CD8-positive, alpha-beta memory T cell (primary cell): ENCODE measurements at regions not wholly inside any gene's neighbourhood (a gene's known extent, or its start where the extent isn't known, plus 50 kb on each side); places are given as distances from the start of the nearest gene placed in this dataset.

Source experiments
- CTCF ChIA-PET: fragments of 350-600 bp; sonication (Branson Sonifier 250); formaldehyde crosslinking; loops from one replicate; lab custom pipeline; 2021; ENCODE audit warnings: antibody characterized with exemption; lab: Charles Lee
- POLR2A ChIA-PET: fragments of 350-600 bp; sonication (Branson Sonifier 250); formaldehyde crosslinking; loops from one replicate; lab custom pipeline; 2021; ENCODE audit warnings: antibody characterized with exemption; lab: Charles Lee
- DNase-seq, 5 donors: peaks; one replicate each; pipeline versions ENCODE4 v3.0.0 to v3.0.0-alpha.2; 2020 to 2022; ENCODE audit warnings: mixed read lengths in 1 of 5
- H3K27ac ChIP-seq: one replicate; pipeline ENCODE4 v1.7.0; 2013; ENCODE audit warnings: low read depth, mild to moderate bottlenecking, low read length, moderate library complexity
- H3K27me3 ChIP-seq: 2 replicates; pipeline ENCODE4 v1.7.0; 2013; ENCODE audit warnings: low read length, mild to moderate bottlenecking; ENCODE audit not compliant: insufficient read depth, poor library complexity, severe bottlenecking
- H3K36me3 ChIP-seq: 2 replicates; pipeline ENCODE4 v1.7.0; 2013; ENCODE audit warnings: mild to moderate bottlenecking, low read length, moderate library complexity; ENCODE audit not compliant: insufficient read depth
- H3K4me1 ChIP-seq: 2 replicates; pipeline ENCODE4 v1.7.0; 2013; ENCODE audit warnings: mild to moderate bottlenecking, low read length, moderate library complexity; ENCODE audit not compliant: insufficient read depth
- H3K4me3 ChIP-seq: 2 replicates; pipeline ENCODE4 v1.7.0; 2013; ENCODE audit warnings: mild to moderate bottlenecking, low read length
- H3K9me3 ChIP-seq: 2 replicates; pipeline ENCODE4 v1.7.0; 2013; ENCODE audit warnings: mild to moderate bottlenecking, low read length
- H3K27ac Mint-ChIP-seq, 8 donors: one replicate each; pipeline ENCODE4 v1.8.0; 2020 to 2021; ENCODE audit warnings: mixed read lengths in 8 of 8, mild to moderate bottlenecking in 6 of 8, inconsistent platforms in 3 of 8, moderate library complexity in 3 of 8
- H3K27me3 Mint-ChIP-seq, 2 donors: one replicate each; pipeline ENCODE4 v1.8.0; 2020 to 2021; ENCODE audit warnings: mixed read lengths in 2 of 2, mild to moderate bottlenecking in 1 of 2, moderate library complexity in 1 of 2
- H3K36me3 Mint-ChIP-seq, 3 donors: one replicate each; pipeline ENCODE4 v1.8.0; 2020 to 2021; ENCODE audit warnings: mixed read lengths in 3 of 3, inconsistent platforms in 1 of 3, mild to moderate bottlenecking in 1 of 3
- H3K4me1 Mint-ChIP-seq, 3 donors: one replicate each; pipeline ENCODE4 v1.8.0; 2020 to 2021; ENCODE audit warnings: mixed read lengths in 3 of 3, inconsistent platforms in 1 of 3, mild to moderate bottlenecking in 1 of 3
- H3K4me3 Mint-ChIP-seq, 7 donors: one replicate each; pipeline ENCODE4 v1.8.0; 2020 to 2021; ENCODE audit warnings: mixed read lengths in 7 of 7, mild to moderate bottlenecking in 6 of 7, moderate library complexity in 4 of 7, inconsistent platforms in 2 of 7
- H3K9me3 Mint-ChIP-seq, 5 donors: one replicate each; pipeline ENCODE4 v1.8.0; 2020 to 2022; ENCODE audit warnings: mixed read lengths in 5 of 5, mild to moderate bottlenecking in 3 of 5, moderate library complexity in 2 of 5, inconsistent platforms in 1 of 5

- ChIA-PET POLR2A (no interaction called here), CTCF (no interaction called here)
- no peaks in the 10 kb centered on the region for H3K4me1 Mint-ChIP-seq
These were observed 462.6 kb upstream of the SOX11 start for GRCh38 chr2:5229574-5229973.

GRCh38 chr2:5230444-5230843 is 461.7 kb upstream of the SOX11 start:
- no peaks in the 10 kb centered on the region for H3K4me1 Mint-ChIP-seq

More at GRCh38 chr2:5229574-5229973, 462.6 kb upstream of the SOX11 start:
- H3K36me3 Mint-ChIP-seq = no peaks in the 10 kb centered on the region
- Histone ChIP-seq H3K27ac (no peak overlapping the region), H3K4me1 (no peaks in the 10 kb centered on the region), H3K4me3 (no peak overlapping the region), H3K36me3 (no peaks in the 10 kb centered on the region), H3K9me3 (no peaks in the 10 kb centered on the region), H3K27me3 (no peaks in the 10 kb centered on the region)
- DNase-seq = no peak
- no peak overlapping the region for H3K4me3 Mint-ChIP-seq
- H3K27ac Mint-ChIP-seq = no peak overlapping the region
- peaks cover 0 to 2% of the 10 kb centered on the region in 2 donors for H3K27me3 Mint-ChIP-seq
- H3K9me3 Mint-ChIP-seq = peaks cover 0 to 21% (median 6%) of the 10 kb centered on the region in 5 donors

GRCh38 chr2:5230855-5231254 is 461.3 kb upstream of the SOX11 start:
- Histone ChIP-seq H3K9me3 (no peaks in the 10 kb centered on the region), H3K36me3 (no peaks in the 10 kb centered on the region), H3K4me1 (no peaks in the 10 kb centered on the region), H3K4me3 (no peak overlapping the region), H3K27me3 (no peaks in the 10 kb centered on the region), H3K27ac (no peak overlapping the region)
- Mint-ChIP-seq H3K36me3 (no peaks in the 10 kb centered on the region), H3K4me3 (no peak overlapping the region), H3K27ac (peak overlapping the region in 1 of 8 donors; percentile 44), H3K27me3 (peaks cover 0 to 2% of the 10 kb centered on the region in 2 donors), H3K9me3 (peaks cover 3 to 13% (median 6%) of the 10 kb centered on the region in 5 donors), H3K4me1 (no peaks in the 10 kb centered on the region)
- DNase-seq = no peak
- CTCF ChIA-PET = no interaction called here
- POLR2A ChIA-PET = no interaction called here

More at GRCh38 chr2:5230444-5230843, 461.7 kb upstream of the SOX11 start:
- Histone ChIP-seq H3K4me3 (no peak overlapping the region), H3K27me3 (no peaks in the 10 kb centered on the region), H3K36me3 (no peaks in the 10 kb centered on the region), H3K27ac (no peak overlapping the region), H3K9me3 (no peaks in the 10 kb centered on the region), H3K4me1 (no peaks in the 10 kb centered on the region)
- Mint-ChIP-seq H3K9me3 (peaks cover 4 to 17% (median 8%) of the 10 kb centered on the region in 5 donors), H3K4me3 (no peak overlapping the region), H3K27me3 (peaks cover 0 to 2% of the 10 kb centered on the region in 2 donors), H3K36me3 (no peaks in the 10 kb centered on the region), H3K27ac (no peak overlapping the region)
- CTCF ChIA-PET = no interaction called here
- POLR2A ChIA-PET = no interaction called here
- DNase-seq = no peak

- ChIA-PET CTCF (no interaction called here), POLR2A (no interaction called here)
- H3K27me3 Mint-ChIP-seq = peaks cover 0 to 2% of the 10 kb centered on the region in 2 donors
- Histone ChIP-seq H3K27ac (no peak overlapping the region), H3K4me1 (no peaks in the 10 kb centered on the region), H3K4me3 (no peak overlapping the region), H3K27me3 (no peaks in the 10 kb centered on the region), H3K9me3 (no peaks in the 10 kb centered on the region), H3K36me3 (no peaks in the 10 kb centered on the region)
- no peaks in the 10 kb centered on the region for H3K4me1 Mint-ChIP-seq
- H3K36me3 Mint-ChIP-seq = no peaks in the 10 kb centered on the region
- no peak overlapping the region for H3K4me3 Mint-ChIP-seq
- no peak for DNase-seq
- H3K9me3 Mint-ChIP-seq = peaks cover 3 to 12% (median 5%) of the 10 kb centered on the region in 5 donors
- no peak overlapping the region for H3K27ac Mint-ChIP-seq
These were observed 460.9 kb upstream of the SOX11 start for GRCh38 chr2:5231287-5231686.

GRCh38 chr2:5234563-5234962 is 457.6 kb upstream of the SOX11 start:
- Mint-ChIP-seq H3K4me3 (no peak overlapping the region), H3K9me3 (peaks cover 2 to 5% (median 4%) of the 10 kb centered on the region in 5 donors), H3K36me3 (no peaks in the 10 kb centered on the region), H3K27me3 (no peaks in the 10 kb centered on the region), H3K27ac (no peak overlapping the region), H3K4me1 (no peaks in the 10 kb centered on the region)
- DNase-seq = no peak
- H3K4me1 ChIP-seq = no peaks in the 10 kb centered on the region
- no peaks in the 10 kb centered on the region for H3K36me3 ChIP-seq
- H3K4me3 ChIP-seq = no peak overlapping the region
- H3K9me3 ChIP-seq = no peaks in the 10 kb centered on the region
- ChIA-PET POLR2A (no interaction called here), CTCF (no interaction called here)
- no peaks in the 10 kb centered on the region for H3K27me3 ChIP-seq
- no peak overlapping the region for H3K27ac ChIP-seq

GRCh38 chr2:5235701-5236100 is 456.5 kb upstream of the SOX11 start:
- H3K4me1 Mint-ChIP-seq = no peaks in the 10 kb centered on the region
- no peak for DNase-seq
- peaks cover 0 to 7% (median 4%) of the 10 kb centered on the region in 5 donors for H3K9me3 Mint-ChIP-seq
- no peaks in the 10 kb centered on the region for H3K27me3 ChIP-seq
- no peak overlapping the region for H3K4me3 ChIP-seq
- H3K4me1 ChIP-seq = no peaks in the 10 kb centered on the region
- no peaks in the 10 kb centered on the region for H3K36me3 ChIP-seq
- POLR2A ChIA-PET = no interaction called here
- H3K9me3 ChIP-seq = no peaks in the 10 kb centered on the region
- H3K27ac Mint-ChIP-seq = no peak overlapping the region
- H3K27ac ChIP-seq = no peak overlapping the region
- no peaks in the 10 kb centered on the region for H3K36me3 Mint-ChIP-seq
- no peak overlapping the region for H3K4me3 Mint-ChIP-seq
- CTCF ChIA-PET = no interaction called here
- H3K27me3 Mint-ChIP-seq = no peaks in the 10 kb centered on the region

- Mint-ChIP-seq H3K36me3 (no peaks in the 10 kb centered on the region), H3K27me3 (no peaks in the 10 kb centered on the region), H3K27ac (no peak overlapping the region), H3K4me1 (no peaks in the 10 kb centered on the region), H3K4me3 (no peak overlapping the region), H3K9me3 (peaks cover 0 to 7% (median 4%) of the 10 kb centered on the region in 5 donors)
- no peaks in the 10 kb centered on the region for H3K4me1 ChIP-seq
- H3K9me3 ChIP-seq = no peaks in the 10 kb centered on the region
- H3K27me3 ChIP-seq = no peaks in the 10 kb centered on the region
- H3K4me3 ChIP-seq = no peak overlapping the region
- CTCF ChIA-PET = no interaction called here
- POLR2A ChIA-PET = no interaction called here
- DNase-seq = no peak
- H3K36me3 ChIP-seq = no peaks in the 10 kb centered on the region
- H3K27ac ChIP-seq = no peak overlapping the region
These were observed 455.9 kb upstream of the SOX11 start for GRCh38 chr2:5236249-5236648.

GRCh38 chr2:5242751-5243150 is 449.4 kb upstream of the SOX11 start:
- no peaks in the 10 kb centered on the region for H3K4me1 Mint-ChIP-seq
- H3K9me3 Mint-ChIP-seq = peaks cover 2 to 18% (median 4%) of the 10 kb centered on the region in 5 donors
- POLR2A ChIA-PET = no interaction called here
- no peak overlapping the region for H3K27ac Mint-ChIP-seq
- H3K9me3 ChIP-seq = no peaks in the 10 kb centered on the region
- no peaks in the 10 kb centered on the region for H3K36me3 Mint-ChIP-seq
- no peaks in the 10 kb centered on the region for H3K4me1 ChIP-seq
- CTCF ChIA-PET = no interaction called here
- no peak overlapping the region for H3K4me3 Mint-ChIP-seq
- no peaks in the 10 kb centered on the region for H3K27me3 Mint-ChIP-seq
- H3K27ac ChIP-seq = no peak overlapping the region
- no peaks in the 10 kb centered on the region for H3K27me3 ChIP-seq
- H3K4me3 ChIP-seq = no peak overlapping the region
- no peak for DNase-seq
- H3K36me3 ChIP-seq = no peaks in the 10 kb centered on the region

- ChIA-PET POLR2A (no interaction called here), CTCF (no interaction called here)
- H3K36me3 ChIP-seq = no peaks in the 10 kb centered on the region
- Mint-ChIP-seq H3K4me3 (no peak overlapping the region), H3K36me3 (no peaks in the 10 kb centered on the region), H3K4me1 (no peaks in the 10 kb centered on the region), H3K27ac (no peak overlapping the region), H3K27me3 (no peaks in the 10 kb centered on the region), H3K9me3 (peaks cover 6 to 29% (median 15%) of the 10 kb centered on the region in 5 donors)
- DNase-seq = no peak
- no peak overlapping the region for H3K4me3 ChIP-seq
- no peaks in the 10 kb centered on the region for H3K4me1 ChIP-seq
- H3K27me3 ChIP-seq = no peaks in the 10 kb centered on the region
- no peak overlapping the region for H3K27ac ChIP-seq
- no peaks in the 10 kb centered on the region for H3K9me3 ChIP-seq
These were observed 441.7 kb upstream of the SOX11 start for GRCh38 chr2:5250482-5250881.
